Endodermal cell (in vitro differentiated cells): ENCODE measurements at regions not wholly inside any gene's neighbourhood (a gene's known extent, or its start where the extent isn't known, plus 50 kb on each side); places are given as distances from the start of the nearest gene placed in this dataset.

Source experiments
- DNase-seq: peaks from one replicate; pipeline ENCODE4 v3.0.0-alpha.2; 2017
- H3K27ac ChIP-seq: 2 replicates; pipeline ENCODE4 v1.5.1; 2013; ENCODE audit warnings: mild to moderate bottlenecking, low read depth, low read length, moderate library complexity
- H3K27me3 ChIP-seq: 2 replicates; pipeline ENCODE4 v1.6.1; 2013; ENCODE audit warnings: mild to moderate bottlenecking, low read length, moderate library complexity; ENCODE audit not compliant: insufficient read depth, control insufficient read depth, poor library complexity, severe bottlenecking
- H3K36me3 ChIP-seq: 2 replicates; pipeline ENCODE4 v1.7.0; 2013; ENCODE audit warnings: mild to moderate bottlenecking, low read length, moderate library complexity; ENCODE audit not compliant: control insufficient read depth, insufficient read depth
- H3K4me1 ChIP-seq: one replicate; pipeline ENCODE4 v1.7.0; 2013; ENCODE audit warnings: low read length; ENCODE audit not compliant: control insufficient read depth, insufficient read depth
- H3K4me3 ChIP-seq: 2 replicates; pipeline ENCODE4 v1.5.1; 2013; ENCODE audit warnings: mild to moderate bottlenecking, low read length, moderate library complexity
- H3K9ac ChIP-seq: 2 replicates; pipeline ENCODE4 v1.6.1; 2013; ENCODE audit warnings: mild to moderate bottlenecking, low read length, moderate library complexity; ENCODE audit not compliant: poor library complexity, severe bottlenecking; ENCODE audit errors: extremely low read depth
- H3K9me3 ChIP-seq: 2 replicates; pipeline ENCODE4 v1.6.1; 2013; ENCODE audit warnings: mild to moderate bottlenecking, low read length, moderate library complexity; ENCODE audit not compliant: control insufficient read depth
- H3K27ac Mint-ChIP-seq: 2 replicates; pipeline ENCODE4 v1.8.0; 2020; ENCODE audit warnings: mixed read lengths
- H3K27me3 Mint-ChIP-seq: 2 replicates; pipeline ENCODE4 v1.8.0; 2021; ENCODE audit warnings: mild to moderate bottlenecking, mixed read lengths; ENCODE audit not compliant: insufficient read depth
- H3K36me3 Mint-ChIP-seq: 2 replicates; pipeline ENCODE4 v1.8.0; 2020; ENCODE audit warnings: low read depth, mixed read lengths
- H3K4me1 Mint-ChIP-seq: 2 replicates; pipeline ENCODE4 v1.8.0; 2020; ENCODE audit warnings: mixed read lengths
- H3K4me3 Mint-ChIP-seq: 2 replicates; pipeline ENCODE4 v1.8.0; 2020; ENCODE audit warnings: mild to moderate bottlenecking, moderate library complexity, mixed read lengths
- H3K9me3 Mint-ChIP-seq: 2 replicates; pipeline ENCODE4 v1.8.0; 2020; ENCODE audit warnings: mild to moderate bottlenecking, mixed read lengths
- WGBS, 2 experiments: methylation state at CpG; one replicate each; pipeline versions ENCODE4 v1.1.5 to v1.1.7; 2013; ENCODE audit warnings: missing lambda C conversion rate in 2 of 2, mixed read lengths in 1 of 2; ENCODE audit not compliant: insufficient coverage in 1 of 2, insufficient read length in 1 of 2; 5-methylcytosine and 5-hydroxymethylcytosine counted together
- TF ChIP-seq, protein P1 (sequence below): fragments of 200-600 bp; sonication (generic); conservative IDR thresholded peaks from 2 replicates; pipeline ENCODE4 v1.5.0; 2021; ENCODE audit warnings: antibody characterized with exemption, mild to moderate bottlenecking

DNA sequence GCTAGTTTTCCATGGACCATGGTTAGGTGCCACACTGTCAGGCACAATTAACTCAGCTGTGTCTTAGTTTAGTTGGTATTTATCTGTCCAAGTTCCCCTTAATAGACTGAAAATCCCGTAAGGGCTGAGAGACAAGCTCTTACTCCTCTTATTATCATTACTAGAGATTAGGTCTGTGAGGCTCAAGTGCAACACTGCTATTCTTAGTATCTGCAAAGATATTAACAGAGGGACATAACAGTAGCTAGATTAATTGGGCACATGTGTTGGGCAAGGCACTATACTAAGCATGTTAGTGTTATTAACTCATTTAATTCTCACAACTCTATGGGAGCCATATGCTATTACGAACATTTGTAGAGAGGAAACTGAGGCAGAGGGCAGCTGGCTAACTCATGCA, 137.3 kb downstream of the VEGFA start:
- Histone ChIP-seq H3K4me1 (peaks cover 16% of the 10 kb centered on the region), H3K27me3 (no peaks in the 10 kb centered on the region), H3K27ac (no peak overlapping the region), H3K9ac (no peak overlapping the region), H3K4me3 (no peak overlapping the region), H3K9me3 (no peaks in the 10 kb centered on the region), H3K36me3 (no peaks in the 10 kb centered on the region)
- TF ChIP-seq, protein P1, sequence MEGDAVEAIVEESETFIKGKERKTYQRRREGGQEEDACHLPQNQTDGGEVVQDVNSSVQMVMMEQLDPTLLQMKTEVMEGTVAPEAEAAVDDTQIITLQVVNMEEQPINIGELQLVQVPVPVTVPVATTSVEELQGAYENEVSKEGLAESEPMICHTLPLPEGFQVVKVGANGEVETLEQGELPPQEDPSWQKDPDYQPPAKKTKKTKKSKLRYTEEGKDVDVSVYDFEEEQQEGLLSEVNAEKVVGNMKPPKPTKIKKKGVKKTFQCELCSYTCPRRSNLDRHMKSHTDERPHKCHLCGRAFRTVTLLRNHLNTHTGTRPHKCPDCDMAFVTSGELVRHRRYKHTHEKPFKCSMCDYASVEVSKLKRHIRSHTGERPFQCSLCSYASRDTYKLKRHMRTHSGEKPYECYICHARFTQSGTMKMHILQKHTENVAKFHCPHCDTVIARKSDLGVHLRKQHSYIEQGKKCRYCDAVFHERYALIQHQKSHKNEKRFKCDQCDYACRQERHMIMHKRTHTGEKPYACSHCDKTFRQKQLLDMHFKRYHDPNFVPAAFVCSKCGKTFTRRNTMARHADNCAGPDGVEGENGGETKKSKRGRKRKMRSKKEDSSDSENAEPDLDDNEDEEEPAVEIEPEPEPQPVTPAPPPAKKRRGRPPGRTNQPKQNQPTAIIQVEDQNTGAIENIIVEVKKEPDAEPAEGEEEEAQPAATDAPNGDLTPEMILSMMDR = no peak
- no peak overlapping the region for H3K4me3 Mint-ChIP-seq
- no peaks in the 10 kb centered on the region for H3K36me3 Mint-ChIP-seq
- H3K9me3 Mint-ChIP-seq = no peaks in the 10 kb centered on the region
- H3K27ac Mint-ChIP-seq = no peak overlapping the region
- no peak for DNase-seq
- H3K4me1 Mint-ChIP-seq = peaks cover 32% of the 10 kb centered on the region
- no peaks in the 10 kb centered on the region for H3K27me3 Mint-ChIP-seq
- 98% methylated on average over 2 of the region's 2 CpGs; no CpG with 5 or more reads in 1 of the 2 experiments for WGBS, 2 experiments

GRCh38 chr6:43904311-43905123, 134.5 kb downstream of the VEGFA start:
- Histone ChIP-seq H3K27ac (no peak overlapping the region), H3K4me1 (peaks cover 24% of the 10 kb centered on the region), H3K9me3 (no peaks in the 10 kb centered on the region), H3K27me3 (no peaks in the 10 kb centered on the region), H3K36me3 (no peaks in the 10 kb centered on the region), H3K4me3 (no peak overlapping the region), H3K9ac (no peak overlapping the region)
- no peak overlapping the region for H3K27ac Mint-ChIP-seq
- no peaks in the 10 kb centered on the region for H3K36me3 Mint-ChIP-seq
- WGBS, 2 experiments = 93 to 95% methylated on average over 1 to 5 of the region's 6 CpGs
- no peak overlapping the region for H3K4me3 Mint-ChIP-seq
- TF ChIP-seq, protein P1 = no peak
- peaks cover 34% of the 10 kb centered on the region for H3K4me1 Mint-ChIP-seq
- DNase-seq = no peak
- H3K9me3 Mint-ChIP-seq = no peaks in the 10 kb centered on the region
- H3K27me3 Mint-ChIP-seq = no peaks in the 10 kb centered on the region

- DNase-seq = no peak
- H3K9me3 Mint-ChIP-seq = no peaks in the 10 kb centered on the region
- H3K27me3 Mint-ChIP-seq = no peaks in the 10 kb centered on the region
- no peak overlapping the region for H3K4me3 Mint-ChIP-seq
- Histone ChIP-seq H3K27me3 (no peaks in the 10 kb centered on the region), H3K4me3 (no peak overlapping the region), H3K4me1 (peaks cover 24% of the 10 kb centered on the region), H3K36me3 (no peaks in the 10 kb centered on the region), H3K9me3 (no peaks in the 10 kb centered on the region), H3K27ac (no peak overlapping the region), H3K9ac (no peak overlapping the region)
- no peak overlapping the region for H3K27ac Mint-ChIP-seq
- peaks cover 27% of the 10 kb centered on the region for H3K4me1 Mint-ChIP-seq
- TF ChIP-seq, protein P1 = no peak
- WGBS, 2 experiments = 91 to 95% methylated on average over 6 to 7 of the region's 7 CpGs
- no peaks in the 10 kb centered on the region for H3K36me3 Mint-ChIP-seq
Measured at GRCh38 chr6:43903739-43904290, 133.8 kb downstream of the VEGFA start.
